Activated CD8-positive, alpha-beta T cell treated with anti-CD3 and anti-CD28 coated beads for 36 hours (primary cell): ENCODE measurements at regions not wholly inside any gene's neighbourhood (a gene's known extent, or its start where the extent isn't known, plus 50 kb on each side); places are given as distances from the start of the nearest gene placed in this dataset.
"Not testable (repeated sequence)": the region's sequence is repeated elsewhere in the genome, so short reads cannot be mapped to it uniquely, and the experiment has no call there.

Experiments
- ATAC-seq: fragments of 200-7000 bp; cut with Tn5 transposase; one replicate; pipeline ENCODE4 v1.10.0; 2021; ENCODE audit warnings: mild to moderate bottlenecking, moderate library complexity
- CTCF ChIA-PET: fragments of 350-600 bp; sonication (Branson Sonifier 250); formaldehyde crosslinking; loops from one replicate; lab custom pipeline; 2021; ENCODE audit warnings: antibody characterized with exemption; lab: Charles Lee
- POLR2A ChIA-PET: fragments of 350-600 bp; sonication (Branson Sonifier 250); formaldehyde crosslinking; loops from one replicate; lab custom pipeline; 2021; ENCODE audit warnings: antibody characterized with exemption; lab: Charles Lee
- DNase-seq: peaks from one replicate; pipeline ENCODE4 v3.0.0-alpha.2; 2020
- H3K27ac Mint-ChIP-seq: one replicate; pipeline ENCODE4 v1.8.0; 2021; ENCODE audit warnings: mild to moderate bottlenecking, mixed read lengths
- H3K27me3 Mint-ChIP-seq: one replicate; pipeline ENCODE4 v1.8.0; 2021; ENCODE audit warnings: mixed read lengths
- H3K36me3 Mint-ChIP-seq: one replicate; pipeline ENCODE4 v1.8.0; 2021; ENCODE audit warnings: low read depth, mixed read lengths
- H3K4me1 Mint-ChIP-seq: one replicate; pipeline ENCODE4 v1.8.0; 2021; ENCODE audit warnings: low read depth, mixed read lengths
- H3K4me3 Mint-ChIP-seq: one replicate; pipeline ENCODE4 v1.8.0; 2021; ENCODE audit warnings: mild to moderate bottlenecking, moderate library complexity, mixed read lengths
- H3K9me3 Mint-ChIP-seq: one replicate; pipeline ENCODE4 v1.8.0; 2021; ENCODE audit warnings: mixed read lengths
- intact Hi-C: fragments of 100-400 bp; cut with micrococcal nuclease; formaldehyde crosslinking; loops from one replicate; pipeline ENCODE4 v1.10.0; 2022
- TF ChIP-seq, protein P1 (sequence below): fragments of 200-600 bp; IDR thresholded peaks from one replicate; pipeline ENCODE4 v1.8.0; 2022; ENCODE audit warnings: antibody characterized with exemption, mild to moderate bottlenecking

DNA sequence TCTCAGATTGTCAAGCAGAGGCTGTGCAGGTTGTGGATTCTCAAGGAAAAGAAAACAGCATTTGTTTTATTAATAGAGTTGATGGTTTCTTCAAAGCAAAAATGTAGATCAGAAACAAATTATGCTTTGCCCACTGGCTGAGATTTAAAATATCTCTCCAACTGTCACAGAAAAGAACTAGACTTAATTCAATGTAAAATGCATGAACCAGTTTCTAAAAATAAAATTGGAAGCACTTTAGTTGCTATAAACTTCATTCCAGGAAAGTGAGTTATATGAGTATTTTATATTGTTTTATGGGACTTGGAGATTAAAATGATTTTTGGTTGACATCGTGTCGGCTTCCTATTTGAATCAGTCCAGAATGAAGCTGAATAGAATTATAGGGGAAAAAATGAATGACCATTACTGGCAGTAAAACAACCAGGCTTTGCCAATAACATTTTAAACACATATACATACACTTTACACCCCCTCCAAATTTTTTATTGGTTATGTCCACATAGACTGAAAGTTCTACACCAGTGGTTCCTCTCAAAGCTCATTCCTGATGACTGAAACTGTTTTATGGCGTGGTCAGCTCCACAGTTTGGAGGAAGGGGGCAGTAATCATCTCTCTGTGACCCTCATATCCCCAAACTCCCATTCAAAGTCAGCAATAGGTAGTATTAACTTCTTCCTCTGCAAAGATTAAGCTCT lies 55.5 kb upstream of the DAAM1 start:
- intact Hi-C loops = no loop called here

DNA sequence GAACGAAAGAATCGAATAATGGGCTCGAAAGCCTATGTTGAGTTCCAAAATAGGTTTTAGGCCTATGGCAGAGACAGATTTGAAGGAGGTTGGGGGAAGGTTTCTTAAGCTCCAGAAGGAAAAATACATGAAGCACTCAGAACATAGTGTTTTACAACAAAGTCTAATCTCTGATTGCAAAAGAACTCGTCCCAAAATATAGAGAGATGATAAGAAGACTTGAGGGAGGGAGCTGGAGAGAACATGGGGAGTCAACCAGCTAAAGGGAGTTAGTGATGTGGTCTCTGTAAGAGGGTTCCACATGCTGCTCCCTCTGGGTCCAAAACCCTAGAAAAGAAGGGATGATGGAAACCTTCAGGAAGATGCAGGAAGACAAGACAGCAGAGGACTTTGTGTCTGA lies 54.8 kb upstream of the DAAM1 start:
- Mint-ChIP-seq H3K9me3 (no peaks in the 10 kb centered on the region), H3K4me1 (no peaks in the 10 kb centered on the region), H3K4me3 (no peak overlapping the region), H3K27ac (no peak overlapping the region), H3K36me3 (no peaks in the 10 kb centered on the region), H3K27me3 (peaks cover 6% of the 10 kb centered on the region)
- DNase-seq (no peak), ATAC-seq (no peak)
- intact Hi-C loops = no loop called here
- POLR2A ChIA-PET = no interaction called here
- CTCF ChIA-PET = interaction anchor here (1.0 kb wide), 1 partner anchor 310 kb away, joined by 3 read pairs; no protein-coding TSS in a partner anchor
- TF ChIP-seq, protein P1, sequence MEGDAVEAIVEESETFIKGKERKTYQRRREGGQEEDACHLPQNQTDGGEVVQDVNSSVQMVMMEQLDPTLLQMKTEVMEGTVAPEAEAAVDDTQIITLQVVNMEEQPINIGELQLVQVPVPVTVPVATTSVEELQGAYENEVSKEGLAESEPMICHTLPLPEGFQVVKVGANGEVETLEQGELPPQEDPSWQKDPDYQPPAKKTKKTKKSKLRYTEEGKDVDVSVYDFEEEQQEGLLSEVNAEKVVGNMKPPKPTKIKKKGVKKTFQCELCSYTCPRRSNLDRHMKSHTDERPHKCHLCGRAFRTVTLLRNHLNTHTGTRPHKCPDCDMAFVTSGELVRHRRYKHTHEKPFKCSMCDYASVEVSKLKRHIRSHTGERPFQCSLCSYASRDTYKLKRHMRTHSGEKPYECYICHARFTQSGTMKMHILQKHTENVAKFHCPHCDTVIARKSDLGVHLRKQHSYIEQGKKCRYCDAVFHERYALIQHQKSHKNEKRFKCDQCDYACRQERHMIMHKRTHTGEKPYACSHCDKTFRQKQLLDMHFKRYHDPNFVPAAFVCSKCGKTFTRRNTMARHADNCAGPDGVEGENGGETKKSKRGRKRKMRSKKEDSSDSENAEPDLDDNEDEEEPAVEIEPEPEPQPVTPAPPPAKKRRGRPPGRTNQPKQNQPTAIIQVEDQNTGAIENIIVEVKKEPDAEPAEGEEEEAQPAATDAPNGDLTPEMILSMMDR = no peak

More for the DNA sequence above, 55.5 kb upstream of the DAAM1 start:
- TF ChIP-seq, protein P1 = no peak
- Mint-ChIP-seq H3K27me3 (peaks cover 9% of the 10 kb centered on the region), H3K4me3 (no peak overlapping the region), H3K36me3 (no peaks in the 10 kb centered on the region), H3K27ac (no peak overlapping the region), H3K9me3 (no peaks in the 10 kb centered on the region), H3K4me1 (no peaks in the 10 kb centered on the region)
- POLR2A ChIA-PET = no interaction called here
- no peak for DNase-seq
- ATAC-seq = no peak
- CTCF ChIA-PET = interaction anchor here (1.0 kb wide), 1 partner anchor 311 kb away, joined by 3 read pairs; no protein-coding TSS in a partner anchor

DNA sequence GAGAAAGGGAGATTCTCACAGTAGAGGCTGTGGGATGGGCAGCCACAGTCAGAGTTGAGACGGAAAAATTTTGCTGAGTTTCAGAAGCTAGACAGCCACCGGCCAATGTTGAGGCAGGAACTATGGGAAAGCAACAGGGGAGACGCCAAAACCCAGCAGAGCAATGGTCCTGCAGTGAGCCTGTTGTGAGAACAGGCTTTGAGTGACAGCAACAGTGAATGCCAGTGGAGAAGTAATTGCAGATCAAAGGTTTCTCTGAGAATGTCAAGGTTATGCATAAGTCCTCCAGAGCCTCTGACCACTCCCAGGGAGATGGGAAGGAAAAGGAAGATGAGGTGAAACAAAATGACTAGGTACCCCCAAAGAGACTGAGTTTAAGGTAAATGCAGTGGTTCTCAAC lies 54.2 kb upstream of the DAAM1 start:
- no peaks in the 10 kb centered on the region for H3K9me3 Mint-ChIP-seq
- peaks cover 4% of the 10 kb centered on the region for H3K27me3 Mint-ChIP-seq
- intact Hi-C loops = no loop called here
- H3K4me3 Mint-ChIP-seq = no peak overlapping the region
- TF ChIP-seq, protein P1 = no peak
- no peaks in the 10 kb centered on the region for H3K4me1 Mint-ChIP-seq
- ATAC-seq = no peak
- no peak overlapping the region for H3K27ac Mint-ChIP-seq
- CTCF ChIA-PET = interaction anchor here (1.9 kb wide), 1 partner anchor 309 kb away, joined by 5 read pairs; no protein-coding TSS in a partner anchor
- POLR2A ChIA-PET = no interaction called here
- H3K36me3 Mint-ChIP-seq = no peaks in the 10 kb centered on the region
- DNase-seq = no peak

DNA sequence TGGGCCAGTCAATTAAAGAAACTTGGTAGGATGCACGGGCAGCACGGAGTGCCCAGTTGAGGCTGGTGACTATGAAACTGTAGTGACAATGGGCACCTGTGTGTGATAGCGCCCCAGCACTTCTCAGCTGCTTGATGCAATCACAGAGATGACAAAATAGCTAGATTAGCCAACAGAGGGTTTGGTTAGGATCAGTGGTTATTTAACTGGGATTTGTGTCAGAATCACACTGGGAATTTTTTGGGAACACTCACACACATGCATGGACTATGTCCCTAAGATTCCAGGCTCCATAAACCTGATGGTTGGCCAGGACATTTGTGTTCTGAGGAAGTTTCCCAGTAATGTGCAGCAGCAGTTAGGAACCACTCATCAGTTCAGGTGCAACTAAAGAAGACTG lies 51.2 kb upstream of the DAAM1 start:
- CTCF ChIA-PET = interaction anchor here (1.3 kb wide), 1 partner anchor 11 kb away, joined by 4 read pairs; no protein-coding TSS in a partner anchor
- Mint-ChIP-seq H3K27me3 (peaks cover 5% of the 10 kb centered on the region), H3K4me3 (no peak overlapping the region), H3K27ac (no peak overlapping the region), H3K36me3 (no peaks in the 10 kb centered on the region), H3K9me3 (no peaks in the 10 kb centered on the region), H3K4me1 (no peaks in the 10 kb centered on the region)
- ATAC-seq (no peak), DNase-seq (no peak)
- TF ChIP-seq, protein P1 = no peak
- POLR2A ChIA-PET = no interaction called here
- intact Hi-C loops = no loop called here

DNA sequence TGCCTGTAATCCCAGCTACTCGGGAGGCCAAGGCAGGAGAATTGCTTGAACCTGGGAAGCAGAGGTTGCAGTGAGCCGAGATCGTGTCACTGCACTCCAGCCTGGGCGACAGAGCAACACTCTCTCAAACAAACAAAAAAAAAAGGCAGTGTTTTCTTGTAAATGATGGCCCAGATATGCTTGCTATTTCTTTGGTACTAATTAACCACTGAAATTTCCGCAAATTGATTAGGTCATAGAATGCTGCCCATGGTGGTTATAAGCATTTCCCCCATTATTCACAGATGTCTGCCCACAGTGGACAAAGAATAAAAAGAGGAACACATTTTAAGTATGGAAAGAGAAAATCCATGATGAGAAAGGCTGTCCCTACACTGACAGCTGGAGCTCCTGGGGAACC lies 49.9 kb upstream of the DAAM1 start:
- ATAC-seq, H3K27ac Mint-ChIP-seq, H3K36me3 Mint-ChIP-seq, H3K27me3 Mint-ChIP-seq, intact Hi-C loops, H3K4me1 Mint-ChIP-seq, H3K9me3 Mint-ChIP-seq, DNase-seq, H3K4me3 Mint-ChIP-seq, POLR2A ChIA-PET, CTCF ChIA-PET: not testable (repeated sequence)
